ENCODE measurements at regions not wholly inside any gene's neighbourhood (a gene's known extent, or its start where the extent isn't known, plus 50 kb on each side); places are given as distances from the start of the nearest gene placed in this dataset.

DNA sequence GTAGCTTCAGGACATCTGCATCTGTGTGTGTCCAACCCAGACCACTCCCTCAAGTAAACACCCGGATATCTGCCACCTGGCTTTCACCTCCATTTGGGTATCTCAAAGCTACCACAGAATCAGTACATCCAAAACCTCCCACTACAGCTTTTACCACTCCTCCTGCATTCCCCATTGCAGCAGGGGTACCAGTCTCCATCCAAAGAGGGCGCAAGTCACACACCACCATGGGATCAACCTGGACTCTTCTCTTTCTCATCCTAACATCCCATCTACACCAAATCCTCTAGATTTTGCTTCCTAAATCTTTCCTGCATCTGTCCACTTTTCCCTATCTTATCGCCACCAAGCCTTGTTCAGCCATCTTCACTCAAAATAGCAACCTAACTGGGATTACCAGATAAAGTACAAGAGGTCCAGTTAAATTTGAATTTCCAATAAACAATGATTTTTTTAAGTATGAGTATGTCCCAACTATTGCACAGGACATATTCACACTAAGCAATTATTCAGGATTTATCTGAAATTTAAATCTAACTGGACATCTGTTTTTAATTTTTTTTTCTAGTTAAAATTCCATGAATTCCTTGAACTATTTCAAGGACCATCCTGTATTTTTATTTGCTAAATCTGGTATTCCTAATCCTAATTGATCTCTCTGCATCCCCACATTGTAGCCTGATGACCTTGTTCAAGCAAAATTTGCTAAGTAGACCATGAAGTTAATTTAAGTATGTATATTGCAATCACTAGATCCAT is 164.3 kb upstream of the MLN start:
- no peak for DNase-seq

- no peak for DNase-seq
Observed at GRCh38 chr6:33967265-33967767, 163.5 kb upstream of the MLN start.

- DNase-seq = no peak
Observed at GRCh38 chr6:33966536-33966935, 162.7 kb upstream of the MLN start.

DNA sequence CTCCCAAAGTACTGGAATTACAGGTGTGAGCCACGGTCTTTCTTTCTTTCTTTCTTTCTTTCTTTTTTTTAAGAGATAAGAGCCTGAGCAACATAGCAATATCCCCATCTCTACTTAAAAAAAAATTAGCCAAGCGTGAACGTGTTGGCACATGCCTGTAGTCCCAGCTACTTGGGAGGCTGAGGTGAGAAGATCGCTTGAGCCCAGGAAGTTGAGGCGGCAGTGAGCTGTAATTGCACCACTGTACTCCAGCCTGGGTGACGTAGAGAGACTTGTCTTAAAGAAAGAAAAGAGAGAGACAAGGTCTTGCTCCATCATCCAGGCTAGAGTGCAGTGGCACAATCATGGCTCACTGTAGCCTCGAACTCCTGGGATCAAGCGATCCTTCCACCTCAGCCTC is 162.0 kb upstream of the MLN start:
- no peak for DNase-seq

DNA sequence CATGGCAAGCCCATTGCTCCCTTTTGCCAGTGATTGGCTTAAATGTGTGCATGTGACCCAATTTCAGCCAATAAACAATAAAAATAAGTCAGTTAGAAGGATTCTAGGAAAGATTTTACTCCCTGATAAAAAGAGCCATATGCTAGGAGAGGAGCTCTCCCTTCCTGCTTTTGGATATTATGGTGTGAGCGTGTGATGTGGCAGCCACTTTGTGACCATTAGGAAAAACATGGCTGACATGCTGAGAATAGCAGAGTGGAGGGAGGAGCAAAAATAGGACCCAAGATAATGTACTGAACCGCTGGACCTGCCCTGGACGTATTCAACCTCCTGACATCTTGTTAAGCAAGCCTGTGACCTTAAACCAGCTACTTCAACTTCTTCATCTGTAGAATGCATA is 160.6 kb upstream of the MLN start:
- no peak for DNase-seq

GRCh38 chr6:33963136-33963750 is 159.4 kb upstream of the MLN start:
- DNase-seq = no peak

DNA sequence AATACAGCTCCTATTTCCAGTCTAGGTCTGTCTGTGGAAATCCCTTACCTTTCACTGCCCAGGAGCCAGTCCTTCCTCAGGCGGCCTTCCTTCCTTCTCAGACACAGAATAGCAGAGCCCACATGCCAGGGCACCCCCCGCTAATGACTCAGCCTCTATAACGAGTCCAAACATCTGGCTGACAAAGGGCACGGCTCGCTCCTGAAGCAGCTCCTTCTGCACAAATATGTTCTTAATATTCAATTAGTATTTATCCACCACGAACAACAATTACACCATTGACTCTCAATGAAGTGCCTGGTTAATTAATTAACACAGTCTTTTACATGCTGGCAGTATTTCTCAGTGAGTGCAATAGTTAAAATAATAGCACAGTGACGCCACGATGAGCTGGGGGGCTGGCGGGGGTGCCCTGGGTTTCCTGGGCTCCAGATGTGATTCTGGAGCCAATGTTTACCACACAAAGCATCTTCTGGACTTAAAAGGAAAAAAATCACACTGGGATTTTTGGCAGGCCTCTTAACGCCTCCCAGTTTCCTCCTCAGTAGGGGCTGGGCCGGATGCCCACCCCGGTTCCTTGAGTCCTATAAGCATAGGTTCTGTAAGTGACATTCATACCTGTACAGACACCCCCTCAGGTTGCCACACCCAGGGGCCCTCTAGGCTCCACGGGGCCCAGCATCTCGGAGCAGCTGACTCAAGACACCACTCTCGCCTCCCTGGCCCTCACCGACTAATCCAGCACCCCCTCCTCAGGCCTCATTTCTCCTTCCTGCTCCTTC is 158.6 kb upstream of the MLN start:
- DNase-seq = no peak

DNA sequence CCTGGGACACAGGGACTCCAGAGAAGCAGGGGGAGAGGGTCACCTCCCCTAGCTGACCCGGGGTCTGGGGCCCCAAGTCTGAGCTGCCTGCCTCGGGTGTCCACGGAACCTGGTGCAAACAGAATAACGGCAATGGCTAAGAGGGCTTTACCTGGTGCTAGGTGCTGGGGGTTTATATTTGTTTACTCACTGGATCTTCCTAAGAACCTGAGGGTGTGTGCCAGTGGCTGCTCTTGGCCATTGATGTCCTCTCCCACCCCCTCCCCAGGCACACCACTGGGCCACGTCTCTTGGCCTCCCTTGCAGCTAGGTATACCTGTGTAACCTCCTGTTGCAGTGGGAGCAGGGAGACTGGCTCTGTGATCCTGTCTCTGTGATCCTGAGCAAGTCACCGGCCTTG is 157.9 kb upstream of the MLN start:
- no peak for DNase-seq

- DNase-seq = no peak
Observed at GRCh38 chr6:33960345-33961313, 156.8 kb upstream of the MLN start.

GRCh38 chr6:33959661-33960344 is 156.0 kb upstream of the MLN start:
- no peak for DNase-seq

DNA sequence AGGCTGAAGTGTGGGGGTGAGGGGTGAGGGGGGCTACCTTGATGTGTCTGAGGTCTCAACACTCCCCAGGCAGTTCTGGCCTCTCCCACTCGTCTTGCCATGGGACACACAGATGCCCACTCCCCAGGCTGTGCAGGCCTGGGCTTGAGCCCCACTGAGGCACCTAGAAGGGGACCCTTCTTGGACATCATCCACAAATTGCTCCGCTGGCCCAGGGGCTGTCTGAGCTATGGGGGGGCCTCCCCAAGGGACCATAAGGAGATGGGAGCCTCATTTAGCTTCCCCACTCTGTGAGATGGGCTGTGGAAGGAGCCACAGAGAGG is 155.5 kb upstream of the MLN start:
- DNase-seq = no peak

DNA sequence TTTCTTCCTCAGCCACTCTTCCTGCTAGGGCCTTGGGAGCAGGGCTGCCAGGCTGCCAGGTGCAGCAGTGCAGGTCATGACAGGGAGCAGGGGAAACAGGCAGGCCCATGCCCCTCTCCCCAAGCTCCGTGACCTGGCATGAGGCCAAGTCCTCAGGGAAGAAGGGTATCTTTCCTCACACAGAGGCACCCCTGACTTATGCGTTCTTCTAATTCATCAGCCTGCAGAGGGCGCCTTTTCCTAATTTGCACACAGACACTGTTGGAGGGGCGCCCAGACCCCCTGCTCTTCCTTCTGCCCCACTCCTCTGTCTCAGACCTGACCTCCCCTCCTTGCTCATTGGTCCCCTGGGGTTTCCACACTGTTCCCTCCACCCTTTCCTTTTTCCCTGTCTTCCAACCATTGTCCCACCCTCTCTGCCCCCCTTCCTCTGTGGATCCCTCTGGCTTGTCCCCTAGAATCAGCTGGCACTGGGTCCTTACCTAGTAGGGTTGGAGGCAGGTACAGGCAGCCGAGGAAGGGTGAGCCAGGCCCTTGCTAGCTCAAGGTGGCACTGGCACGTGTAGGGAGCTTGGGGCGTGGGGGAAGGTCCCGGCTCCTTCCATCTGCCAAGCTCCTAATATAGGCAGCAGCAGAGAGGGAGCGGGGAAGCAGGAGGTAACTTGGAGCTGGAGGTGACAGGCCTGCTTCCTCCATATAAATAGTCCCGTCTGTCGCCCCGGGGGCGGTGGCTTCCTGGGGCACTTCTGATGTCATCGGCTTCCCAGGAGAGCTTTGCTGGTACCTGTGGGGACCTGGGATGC is 154.9 kb upstream of the MLN start:
- DNase-seq = no peak

DNA sequence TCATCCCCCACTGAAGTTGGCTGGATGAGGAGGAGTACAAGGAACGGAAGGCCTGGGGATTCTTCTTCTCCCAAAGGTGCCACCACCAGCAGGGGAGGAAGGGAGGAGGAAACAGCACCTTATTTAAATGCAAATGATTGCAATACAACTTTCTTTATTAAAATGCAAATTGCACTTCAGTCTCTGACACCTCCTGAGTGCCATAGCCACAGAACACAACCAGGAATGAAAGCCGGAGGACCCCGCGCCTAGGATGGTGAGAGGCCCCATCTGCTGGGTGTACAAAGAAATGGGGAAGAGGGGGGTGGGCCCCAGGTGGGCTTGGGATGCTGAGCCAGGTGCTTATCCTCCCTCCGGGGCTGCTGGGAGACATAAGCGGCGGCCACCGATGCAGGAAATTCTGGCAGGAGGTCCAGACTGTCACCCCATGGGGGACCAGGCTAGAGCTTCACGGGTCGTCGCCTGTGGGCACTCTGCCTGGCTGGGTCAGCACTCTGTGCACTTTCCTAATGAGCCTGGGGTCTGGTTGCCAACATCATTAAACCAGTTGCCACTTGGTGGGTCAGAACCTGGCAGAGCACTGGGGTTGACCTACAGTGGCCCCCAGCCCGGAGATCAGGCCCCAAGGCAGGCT is 154.2 kb upstream of the MLN start:
- DNase-seq = no peak

GRCh38 chr6:33957131-33957891 is 153.5 kb upstream of the MLN start:
- DNase-seq = no peak

- no peak for DNase-seq
Observed at GRCh38 chr6:33956206-33956605, 152.4 kb upstream of the MLN start.

DNA sequence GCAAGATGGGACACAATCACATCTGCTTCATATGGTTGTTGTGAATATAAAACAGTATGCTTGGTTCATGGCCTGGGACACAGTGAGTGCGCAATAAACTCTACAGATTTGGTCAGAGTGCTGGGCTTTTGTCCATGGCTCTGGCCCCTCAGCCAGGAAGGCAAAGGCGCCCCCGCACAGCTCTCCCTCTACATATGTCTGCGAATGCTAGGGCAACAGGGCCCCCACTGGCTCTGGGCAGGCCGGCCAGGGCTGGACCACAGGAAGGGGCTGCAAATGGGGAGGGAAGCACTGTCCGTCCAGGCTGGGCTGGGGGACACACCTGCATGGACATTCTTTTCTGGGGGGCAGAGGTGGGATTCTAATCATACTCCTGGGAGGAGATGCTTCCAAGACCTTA is 151.8 kb upstream of the MLN start:
- no peak for DNase-seq

DNA sequence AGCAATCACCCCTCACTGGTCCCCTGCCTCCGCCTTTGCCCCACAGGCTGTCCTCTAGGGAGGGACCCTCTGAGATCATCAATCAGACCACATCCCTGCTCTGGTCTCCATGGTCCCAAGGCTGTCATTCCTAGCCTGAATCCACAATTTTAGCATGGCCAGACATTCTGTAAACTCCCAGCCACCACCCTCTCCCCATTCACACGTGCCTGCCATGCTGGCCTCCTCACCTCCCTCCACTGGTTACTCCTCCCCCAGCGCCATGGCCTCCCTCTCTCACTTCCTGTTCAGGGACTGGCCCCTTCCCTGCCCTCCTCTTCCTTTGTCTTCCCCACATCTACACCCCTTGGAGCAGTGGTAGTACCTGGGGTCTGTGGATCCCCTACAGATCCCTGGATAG is 150.7 kb upstream of the MLN start:
- DNase-seq = no peak

DNA sequence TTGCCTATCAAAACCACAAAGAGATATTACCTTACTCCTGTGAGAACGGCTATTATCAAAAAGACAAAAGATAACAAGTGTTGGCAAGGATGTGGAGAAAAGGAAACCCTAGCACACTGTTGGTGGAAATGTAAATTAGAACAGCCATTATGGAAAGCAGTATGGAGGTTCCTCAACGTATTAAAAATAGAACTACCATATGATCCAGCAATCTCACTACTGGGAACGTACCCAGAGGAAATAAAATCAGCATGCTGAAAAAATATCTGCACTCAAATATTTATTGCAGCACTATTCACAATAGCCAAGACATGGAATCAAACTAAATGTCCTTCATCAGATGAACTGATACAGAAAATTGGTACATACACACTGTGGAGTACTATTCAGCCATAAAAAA is 149.4 kb upstream of the MLN start:
- no peak for DNase-seq

DNA sequence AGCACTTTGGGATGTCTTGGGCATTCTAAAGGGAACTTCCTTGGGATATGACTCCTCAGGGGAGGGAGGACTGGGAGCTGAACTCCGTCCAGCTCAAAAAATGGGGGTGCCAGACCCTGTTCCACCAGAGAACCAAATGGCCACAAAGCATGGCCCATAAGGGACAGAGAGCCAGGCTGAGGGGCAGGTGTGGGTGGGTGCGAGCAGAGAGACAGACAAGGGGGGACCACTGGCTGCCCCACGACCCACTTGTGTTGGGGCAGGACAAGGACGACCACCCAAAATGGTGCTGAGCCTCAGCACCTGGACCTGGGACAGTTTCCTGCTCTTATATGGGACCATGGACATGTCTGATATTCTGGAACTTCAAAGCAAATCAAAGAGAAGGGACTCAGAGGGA is 148.2 kb upstream of the MLN start:
- no peak for DNase-seq
